Fibroblast of upper back skin (primary cell): ENCODE measurements at regions not wholly inside any gene's neighbourhood (a gene's known extent, or its start where the extent isn't known, plus 50 kb on each side); places are given as distances from the start of the nearest gene placed in this dataset.

Experiments used
- DNase-seq: peaks from one replicate; pipeline ENCODE4 v3.0.0-alpha.2; 2013

- no peak for DNase-seq
These were observed 240.2 kb upstream of the BRINP1 start for GRCh38 chr9:119609277-119609971.

GRCh38 chr9:119601632-119602031, 232.4 kb upstream of the BRINP1 start:
- no peak for DNase-seq

DNA sequence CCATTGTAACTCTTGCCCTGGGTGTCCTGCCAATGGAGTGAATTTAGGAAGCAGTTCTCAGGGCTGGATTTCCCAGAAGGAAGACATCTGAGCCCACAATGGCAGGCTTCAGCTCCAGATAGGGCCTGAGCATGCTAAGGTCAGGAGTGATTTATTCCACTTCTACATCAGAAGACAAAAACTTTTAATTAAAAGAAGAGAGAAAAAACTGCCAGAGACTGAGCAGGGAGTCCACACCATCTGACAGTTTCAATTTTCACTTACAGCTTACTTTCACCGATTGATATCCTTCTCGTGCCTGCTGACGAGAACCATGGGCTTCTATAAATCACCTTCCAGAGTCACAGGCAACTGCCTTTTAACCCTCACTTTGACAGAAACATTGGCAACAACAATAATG, 228.3 kb upstream of the BRINP1 start:
- DNase-seq = no peak

GRCh38 chr9:119596703-119597102, 227.5 kb upstream of the BRINP1 start:
- DNase-seq = no peak

DNA sequence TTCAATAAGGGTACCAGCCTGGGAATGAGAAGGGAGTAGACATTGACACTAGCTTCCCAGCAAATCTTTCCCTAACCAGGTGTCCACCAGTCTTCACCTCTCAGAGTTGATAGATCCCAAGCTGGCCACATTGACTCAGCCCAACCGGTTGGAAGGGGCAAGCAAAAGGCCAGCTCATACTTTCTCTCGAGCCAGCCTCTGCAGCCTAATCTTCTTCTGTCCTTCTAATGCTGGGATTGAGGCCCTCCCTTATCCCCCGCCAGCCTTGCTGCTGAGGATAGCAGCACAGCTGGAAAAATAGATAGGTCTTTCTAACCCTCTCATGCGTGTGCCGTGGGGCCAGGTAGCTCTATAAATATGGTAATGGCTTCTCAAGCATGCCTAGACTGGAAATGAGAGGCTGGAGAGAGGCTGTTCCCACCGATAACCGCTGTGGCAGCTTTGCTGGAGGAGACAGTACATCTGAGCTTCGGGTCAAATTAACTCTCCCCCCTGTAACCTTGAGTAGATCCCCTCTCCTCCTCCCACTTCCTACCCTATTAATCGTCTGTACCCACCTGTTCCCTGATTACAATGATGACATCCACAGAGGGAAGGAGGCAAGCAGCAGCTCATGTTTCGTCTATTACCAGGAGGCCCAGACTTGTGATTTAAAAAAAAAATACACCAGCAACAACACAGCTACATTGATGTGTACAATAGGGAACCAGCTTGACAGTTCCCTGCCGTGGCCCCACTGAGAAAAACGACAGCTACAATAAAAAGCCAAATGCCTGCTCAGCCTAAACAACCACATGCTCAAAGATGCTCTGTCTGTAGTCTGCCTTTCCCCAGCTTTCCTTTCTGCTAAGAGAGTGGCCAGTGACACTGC, 219.9 kb upstream of the BRINP1 start:
- DNase-seq = no peak

DNA sequence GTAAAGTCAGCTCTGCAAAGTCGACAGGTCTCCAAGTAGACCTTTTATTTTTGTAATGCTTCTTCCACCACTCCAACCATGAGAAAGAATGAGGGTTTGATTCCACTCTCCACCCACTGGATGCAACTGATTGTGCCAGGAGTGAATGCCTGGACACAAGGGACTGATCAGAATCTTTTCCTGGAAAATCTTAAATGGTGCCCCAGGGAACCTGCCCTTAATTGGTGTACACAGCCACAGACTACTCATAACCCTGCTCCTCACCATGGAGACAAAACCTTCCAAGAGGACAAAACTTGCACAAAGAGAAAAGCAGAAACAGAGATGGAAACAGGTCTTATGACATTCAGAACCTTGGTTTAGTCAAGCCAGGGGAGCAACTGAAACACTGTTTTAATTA, 208.6 kb upstream of the BRINP1 start:
- DNase-seq = no peak

- DNase-seq = no peak
These were observed 190.8 kb upstream of the BRINP1 start for GRCh38 chr9:119559986-119560385.

DNA sequence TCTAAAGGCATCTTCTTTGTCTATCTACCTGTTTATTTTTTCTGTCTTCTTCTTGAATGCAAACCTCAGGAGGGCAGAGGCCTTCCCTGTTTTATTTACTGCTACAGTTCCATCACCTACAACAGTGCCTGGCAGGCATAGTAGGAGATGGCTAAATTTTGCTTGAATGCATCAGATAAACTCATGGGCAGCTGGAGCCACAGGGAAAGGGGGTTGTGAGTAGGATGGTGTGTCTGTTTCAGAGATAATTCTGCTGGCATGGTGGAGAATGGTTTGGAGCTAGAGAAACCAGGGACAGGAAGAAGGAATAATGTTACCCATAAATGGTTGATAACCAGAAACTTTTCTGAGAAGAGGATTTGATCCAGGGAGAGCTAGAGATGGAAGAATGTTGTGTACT, 189.8 kb upstream of the BRINP1 start:
- DNase-seq = no peak

GRCh38 chr9:119556129-119556875, 187.1 kb upstream of the BRINP1 start:
- peak; percentile 61 for DNase-seq

GRCh38 chr9:119544492-119544891, 175.3 kb upstream of the BRINP1 start:
- DNase-seq = no peak

GRCh38 chr9:119537138-119537537, 167.9 kb upstream of the BRINP1 start:
- no peak for DNase-seq

DNA sequence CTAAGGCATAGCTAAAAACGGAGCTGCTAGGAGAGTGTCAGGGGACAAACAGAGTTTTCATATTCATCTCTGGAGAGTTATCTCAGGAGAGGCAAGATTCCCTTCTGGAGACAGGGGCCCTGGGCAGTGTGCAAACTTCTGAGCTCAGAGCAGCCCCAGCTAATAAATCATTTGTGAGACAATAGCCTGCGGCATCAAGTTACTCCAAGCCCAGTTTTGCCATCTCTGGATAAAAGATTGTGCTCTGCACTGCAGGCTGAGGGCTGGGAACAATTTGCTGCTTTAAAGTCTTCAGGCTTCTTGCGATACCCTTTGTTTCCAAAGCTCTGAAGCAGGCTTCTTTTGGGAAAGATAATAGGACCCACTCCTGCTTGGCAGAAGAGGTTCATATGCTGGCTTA, 164.3 kb upstream of the BRINP1 start:
- DNase-seq = no peak

GRCh38 chr9:119526698-119527097, 157.5 kb upstream of the BRINP1 start:
- DNase-seq = no peak

DNA sequence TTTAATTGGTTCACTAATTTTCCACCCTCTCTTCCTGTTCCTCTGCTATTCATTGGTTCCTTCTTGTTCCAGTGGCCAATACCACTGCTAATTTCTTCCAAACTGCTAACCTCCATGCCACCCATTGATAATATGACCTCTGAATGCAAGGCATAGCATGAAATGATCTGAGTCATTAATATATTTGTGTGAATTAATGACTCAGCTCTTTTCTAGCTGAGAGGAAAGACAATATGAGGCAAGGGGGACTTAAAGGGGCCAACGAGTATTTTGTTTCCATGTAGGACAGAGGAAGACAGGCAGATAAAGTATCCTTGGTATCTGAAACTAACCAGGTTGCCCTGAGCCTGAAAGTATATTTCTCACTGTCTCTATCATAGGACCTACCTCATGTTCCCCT, 154.3 kb upstream of the BRINP1 start:
- no peak for DNase-seq

GRCh38 chr9:119522381-119522780, 153.1 kb upstream of the BRINP1 start:
- no peak for DNase-seq

- no peak for DNase-seq
These were observed 140.2 kb upstream of the BRINP1 start for GRCh38 chr9:119509291-119509905.

- DNase-seq = no peak
These were observed 132.1 kb upstream of the BRINP1 start for GRCh38 chr9:119501374-119501773.

DNA sequence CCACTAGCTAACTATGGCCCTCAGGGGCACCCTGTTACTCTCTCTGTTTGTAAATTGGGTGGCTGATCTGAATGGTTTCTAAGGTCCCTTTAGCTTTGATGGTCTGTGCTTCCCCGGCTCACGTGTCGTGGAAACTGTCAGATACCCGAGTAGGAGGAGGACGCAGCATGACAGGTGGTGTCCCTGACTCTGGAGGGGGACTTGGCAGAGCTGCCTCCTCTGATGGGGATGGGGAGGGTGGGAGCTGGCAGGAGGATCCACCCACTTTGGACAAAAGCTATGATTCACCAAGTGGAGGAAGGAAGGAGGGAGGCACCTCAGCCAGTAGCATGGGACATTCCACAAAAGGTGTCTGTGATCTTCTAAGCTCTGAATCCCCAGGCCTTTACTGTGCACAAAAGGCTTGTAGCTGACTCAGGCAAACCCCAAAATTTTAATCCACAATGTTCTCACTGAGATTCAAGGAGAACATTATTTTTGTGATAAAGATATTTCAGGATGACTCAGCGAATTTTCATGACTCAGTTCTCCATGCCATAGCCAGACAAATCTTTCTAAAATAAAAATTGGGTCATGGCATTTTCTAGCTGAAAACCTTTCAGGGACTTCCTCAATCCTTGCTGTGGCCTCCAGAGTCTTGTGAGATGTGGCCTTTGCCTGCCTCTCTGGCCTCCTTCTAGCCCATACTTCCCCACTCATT, 131.0 kb upstream of the BRINP1 start:
- no peak for DNase-seq

DNA sequence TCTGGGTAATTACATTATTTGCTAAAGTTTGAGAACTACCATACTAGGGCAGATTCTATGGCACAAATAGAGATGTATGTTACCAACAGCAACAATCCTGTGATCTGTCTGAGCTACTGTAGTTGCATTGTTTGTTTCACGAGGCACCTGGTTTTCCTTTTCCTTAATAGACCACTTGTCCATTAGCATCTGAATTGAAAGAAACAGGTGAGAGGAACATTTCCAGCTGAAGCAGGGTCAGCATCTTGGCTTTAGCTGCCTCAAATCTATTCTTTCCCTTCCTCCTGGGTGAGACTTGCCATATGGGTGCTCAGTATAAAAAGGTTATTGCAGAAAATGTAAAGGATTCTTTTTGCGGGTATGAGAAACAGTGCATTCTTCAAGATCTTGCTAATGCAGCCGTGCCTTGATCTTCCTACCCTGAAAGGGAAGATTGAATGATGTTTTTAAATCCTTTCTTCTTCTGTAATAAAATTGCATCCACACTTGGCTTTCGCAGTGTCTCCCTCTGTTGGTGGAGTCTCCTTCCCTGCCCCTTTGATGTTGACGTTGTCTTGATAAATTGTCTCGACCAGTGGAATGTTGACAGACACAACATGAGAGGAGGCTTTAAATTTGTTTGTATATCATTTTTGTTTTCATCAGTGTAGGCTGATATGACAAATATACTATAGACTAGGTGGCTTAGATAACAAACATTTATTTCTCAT, 118.0 kb upstream of the BRINP1 start:
- DNase-seq = no peak

- no peak for DNase-seq
These were observed 113.9 kb upstream of the BRINP1 start for GRCh38 chr9:119483153-119483552.

GRCh38 chr9:119477197-119477596, 108.0 kb upstream of the BRINP1 start:
- no peak for DNase-seq

DNA sequence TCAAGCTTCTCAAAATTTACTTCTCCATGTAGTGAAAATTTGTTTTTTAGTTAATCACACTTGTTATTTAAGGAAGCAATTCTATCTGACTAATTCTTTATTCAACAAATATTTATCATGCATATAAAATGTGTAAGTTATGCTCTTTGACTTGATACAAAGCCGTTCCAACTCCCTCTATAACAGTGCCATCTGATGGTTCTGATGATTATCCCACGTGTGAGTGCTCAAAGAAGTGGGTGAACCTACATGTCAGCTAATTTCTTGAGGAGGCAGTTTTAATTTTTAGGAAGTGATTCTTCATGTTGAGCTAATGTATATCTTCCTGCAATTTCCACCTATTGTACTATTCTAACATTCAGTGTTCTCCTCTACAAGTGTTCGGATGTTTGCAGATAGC, 88.8 kb upstream of the BRINP1 start:
- DNase-seq = no peak
